H1 (cell line): ENCODE measurements at regions not wholly inside any gene's neighbourhood (a gene's known extent, or its start where the extent isn't known, plus 50 kb on each side); places are given as distances from the start of the nearest gene placed in this dataset.
A peak's percentile ranks its signal among the peaks of the same experiment; 100 is the strongest.

Source experiments
- ASH2L ChIP-seq: fragments of 200-600, 300-600 bp; sonication (generic); IDR thresholded peaks from one replicate; pipeline ENCODE4 v1.7.1; 2017; ENCODE audit warnings: low read length
- ATF2 ChIP-seq: IDR thresholded peaks from 2 replicates; pipeline ENCODE4 v1.6.1; 2012; ENCODE audit warnings: low read length, inconsistent platforms
- BACH1 ChIP-seq: IDR thresholded peaks from 2 replicates; pipeline ENCODE4 v1.6.1; 2012; ENCODE audit warnings: low read length, improper control_type of control experiment
- BRCA1 ChIP-seq: IDR thresholded peaks from 2 replicates; pipeline ENCODE4 v1.6.1; 2012; ENCODE audit warnings: low read depth, low read length, improper control_type of control experiment
- CHD1 ChIP-seq: IDR thresholded peaks from 2 replicates; pipeline ENCODE4 v1.6.1; 2012; ENCODE audit warnings: low read depth, low read length, improper control_type of control experiment
- CHD2 ChIP-seq: IDR thresholded peaks from 2 replicates; pipeline ENCODE4 v1.6.1; 2012; ENCODE audit warnings: low read length, improper control_type of control experiment
- EGR1 ChIP-seq: IDR thresholded peaks from 2 replicates; pipeline ENCODE4 v1.6.1; 2011; ENCODE audit warnings: low read depth, low read length, borderline replicate concordance
- EZH2 ChIP-seq: fragments of 200-600 bp; sonication (generic); IDR thresholded peaks from 2 replicates; pipeline ENCODE4 v1.7.1; 2012; ENCODE audit warnings: low read depth, mild to moderate bottlenecking, moderate library complexity, low read length, inconsistent platforms; ENCODE audit not compliant: severe bottlenecking
- GTF2F1 ChIP-seq: IDR thresholded peaks from 2 replicates; pipeline ENCODE4 v1.6.1; 2012; ENCODE audit warnings: low read depth, low read length, improper control_type of control experiment, borderline replicate concordance
- HDAC6 ChIP-seq: IDR thresholded peaks from one replicate; pipeline ENCODE4 v1.7.1; 2012; ENCODE audit warnings: low read depth, mild to moderate bottlenecking, inconsistent platforms, low read length, moderate library complexity
- JUND ChIP-seq: IDR thresholded peaks from 2 replicates; pipeline ENCODE4 v1.6.1; 2011; ENCODE audit warnings: mild to moderate bottlenecking, improper control_type of control experiment, low read length
- KDM1A ChIP-seq: fragments of 200-600, 300-600 bp; sonication (generic); IDR thresholded peaks from 2 replicates; pipeline ENCODE4 v1.7.1; 2016; ENCODE audit warnings: mild to moderate bottlenecking, low read length, borderline replicate concordance
- KDM5A ChIP-seq: fragments of 200-600 bp; IDR thresholded peaks from 2 replicates; pipeline ENCODE4 v1.7.1; 2012; ENCODE audit warnings: mild to moderate bottlenecking, low read length, inconsistent platforms, mixed read lengths
- NRF1 ChIP-seq: IDR thresholded peaks from 2 replicates; pipeline ENCODE4 v1.6.1; 2011; ENCODE audit warnings: mild to moderate bottlenecking, low read depth, low read length, improper control_type of control experiment
- POLR2AphosphoS5 ChIP-seq: IDR thresholded peaks from 2 replicates; pipeline ENCODE4 v1.6.1; 2011; ENCODE audit warnings: low read depth, low read length
- RBBP5 ChIP-seq: IDR thresholded peaks from 2 replicates; pipeline ENCODE4 v1.7.1; 2012; ENCODE audit warnings: low read depth, mild to moderate bottlenecking, inconsistent platforms, low read length, moderate library complexity, borderline replicate concordance
- SIN3A ChIP-seq, 2 experiments: IDR thresholded peaks in 1 of 2; conservative IDR thresholded peaks in 1 of 2; 2 replicates each; pipeline ENCODE4 v1.6.1; 2011 to 2012; ENCODE audit warnings: low read length in 2 of 2, improper control_type of control experiment in 1 of 2, low read depth in 1 of 2, mild to moderate bottlenecking in 1 of 2
- SP1 ChIP-seq: IDR thresholded peaks from 2 replicates; pipeline ENCODE4 v1.6.1; 2011; ENCODE audit warnings: low read depth, low read length
- TEAD4 ChIP-seq: IDR thresholded peaks from 2 replicates; pipeline ENCODE4 v1.6.1; 2012; ENCODE audit warnings: low read depth, low read length, inconsistent platforms, mixed read lengths
- ZNF274 ChIP-seq: IDR thresholded peaks from 2 replicates; pipeline ENCODE4 v1.7.0; 2012; ENCODE audit warnings: low read length, borderline replicate concordance; ENCODE audit errors: extremely low read depth
- TF ChIP-seq, protein P1 (sequence below): IDR thresholded peaks from 2 replicates; pipeline ENCODE4 v1.6.1; 2011; ENCODE audit warnings: low read depth, mild to moderate bottlenecking, low read length; ENCODE audit not compliant: insufficient read depth
- TF ChIP-seq, protein P2 (sequence below): IDR thresholded peaks from 2 replicates; pipeline ENCODE4 v1.6.1; 2012; ENCODE audit warnings: inconsistent platforms

GRCh38 chr12:42756841-42757623 lies 167.5 kb upstream of the PRICKLE1 start (continued):
- TF ChIP-seq BRCA1 (no peak), KDM5A (no peak), BACH1 (no peak), ATF2 (peak; percentile 85; the same call in 1 of the 2 replicates), TEAD4 (peak; percentile 61; the same call in 1 of the 2 replicates), SIN3A (conservative IDR thresholded peaks at IDR 0.05 in 1 of 2, IDR thresholded peaks at IDR 0.05 in 1 of 2; ENCODE audit: low read depth in 1 of 2, low read length in 2 of 2) (0 out of 4 replicates have a peak, but pooled peaks have one; percentile 38 to 56), RBBP5 (0 out of 2 replicates have a peak, but pooled peaks have one; percentile 37), NRF1 (no peak), GTF2F1 (no peak), HDAC6 (no peak), POLR2AphosphoS5 (no peak), KDM1A (no peak), SP1 (peak; percentile 94), CHD2 (0 out of 2 replicates have a peak, but pooled peaks have one; percentile 43), EGR1 (no peak), CHD1 (no peak), ZNF274 (no peak), EZH2 (no peak), JUND (peak; percentile 90), ASH2L (peak; percentile 77)
- TF ChIP-seq, protein P1, sequence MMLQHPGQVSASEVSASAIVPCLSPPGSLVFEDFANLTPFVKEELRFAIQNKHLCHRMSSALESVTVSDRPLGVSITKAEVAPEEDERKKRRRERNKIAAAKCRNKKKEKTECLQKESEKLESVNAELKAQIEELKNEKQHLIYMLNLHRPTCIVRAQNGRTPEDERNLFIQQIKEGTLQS = no peak
- TF ChIP-seq, protein P2, sequence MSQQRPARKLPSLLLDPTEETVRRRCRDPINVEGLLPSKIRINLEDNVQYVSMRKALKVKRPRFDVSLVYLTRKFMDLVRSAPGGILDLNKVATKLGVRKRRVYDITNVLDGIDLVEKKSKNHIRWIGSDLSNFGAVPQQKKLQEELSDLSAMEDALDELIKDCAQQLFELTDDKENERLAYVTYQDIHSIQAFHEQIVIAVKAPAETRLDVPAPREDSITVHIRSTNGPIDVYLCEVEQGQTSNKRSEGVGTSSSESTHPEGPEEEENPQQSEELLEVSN = no peak
